ENCODE measurements at regions not wholly inside any gene's neighbourhood (a gene's known extent, or its start where the extent isn't known, plus 50 kb on each side); places are given as distances from the start of the nearest gene placed in this dataset.

DNA sequence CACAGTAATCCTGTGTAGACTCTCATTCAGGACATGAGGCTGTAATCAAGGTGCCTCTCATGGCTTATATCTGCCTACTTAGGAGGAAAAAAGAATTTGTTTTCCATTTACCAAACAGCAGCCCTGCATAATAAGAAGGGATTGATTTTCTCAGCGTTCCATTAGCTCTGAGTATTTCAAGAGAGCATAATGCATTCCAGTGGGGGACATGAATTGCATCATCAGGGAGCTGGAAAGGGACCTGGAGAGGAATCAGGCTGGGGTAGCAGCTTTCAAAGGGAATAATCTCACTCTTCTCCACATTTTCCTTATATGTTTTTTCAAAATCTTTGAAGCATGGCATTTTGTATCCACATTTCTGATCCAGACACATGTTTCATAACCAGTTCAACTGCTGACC is 150.6 kb upstream of the ANKRD28 start:
- no peak for DNase-seq (ENCODE audit: low read depth)
- H3K4me3 ChIP-seq (ENCODE audit: low read depth, low read length), result no peak overlapping the region
- TF ChIP-seq, protein P1, sequence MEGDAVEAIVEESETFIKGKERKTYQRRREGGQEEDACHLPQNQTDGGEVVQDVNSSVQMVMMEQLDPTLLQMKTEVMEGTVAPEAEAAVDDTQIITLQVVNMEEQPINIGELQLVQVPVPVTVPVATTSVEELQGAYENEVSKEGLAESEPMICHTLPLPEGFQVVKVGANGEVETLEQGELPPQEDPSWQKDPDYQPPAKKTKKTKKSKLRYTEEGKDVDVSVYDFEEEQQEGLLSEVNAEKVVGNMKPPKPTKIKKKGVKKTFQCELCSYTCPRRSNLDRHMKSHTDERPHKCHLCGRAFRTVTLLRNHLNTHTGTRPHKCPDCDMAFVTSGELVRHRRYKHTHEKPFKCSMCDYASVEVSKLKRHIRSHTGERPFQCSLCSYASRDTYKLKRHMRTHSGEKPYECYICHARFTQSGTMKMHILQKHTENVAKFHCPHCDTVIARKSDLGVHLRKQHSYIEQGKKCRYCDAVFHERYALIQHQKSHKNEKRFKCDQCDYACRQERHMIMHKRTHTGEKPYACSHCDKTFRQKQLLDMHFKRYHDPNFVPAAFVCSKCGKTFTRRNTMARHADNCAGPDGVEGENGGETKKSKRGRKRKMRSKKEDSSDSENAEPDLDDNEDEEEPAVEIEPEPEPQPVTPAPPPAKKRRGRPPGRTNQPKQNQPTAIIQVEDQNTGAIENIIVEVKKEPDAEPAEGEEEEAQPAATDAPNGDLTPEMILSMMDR (IDR thresholded peaks at IDR 0.05; ENCODE audit: low read depth, low read length, missing control alignments), result no peak

GRCh38 chr3:15952543-15953175 is 154.9 kb upstream of the ANKRD28 start:
- H3K4me3 ChIP-seq (ENCODE audit: low read depth, low read length), result no peak overlapping the region
- TF ChIP-seq, protein P1 (IDR thresholded peaks at IDR 0.05; ENCODE audit: low read depth, low read length, missing control alignments), result no peak
- no peak for DNase-seq (ENCODE audit: low read depth)

- no peak for DNase-seq (ENCODE audit: low read depth)
- TF ChIP-seq, protein P1 (IDR thresholded peaks at IDR 0.05; ENCODE audit: low read depth, low read length, missing control alignments), result peak; percentile 25
- no peak overlapping the region for H3K4me3 ChIP-seq (ENCODE audit: low read depth, low read length)
These were observed 156.1 kb upstream of the ANKRD28 start for GRCh38 chr3:15953841-15954240.

GRCh38 chr3:15955968-15956367 is 158.2 kb upstream of the ANKRD28 start:
- H3K4me3 ChIP-seq (ENCODE audit: low read depth, low read length), result no peak overlapping the region
- no peak for DNase-seq (ENCODE audit: low read depth)

DNA sequence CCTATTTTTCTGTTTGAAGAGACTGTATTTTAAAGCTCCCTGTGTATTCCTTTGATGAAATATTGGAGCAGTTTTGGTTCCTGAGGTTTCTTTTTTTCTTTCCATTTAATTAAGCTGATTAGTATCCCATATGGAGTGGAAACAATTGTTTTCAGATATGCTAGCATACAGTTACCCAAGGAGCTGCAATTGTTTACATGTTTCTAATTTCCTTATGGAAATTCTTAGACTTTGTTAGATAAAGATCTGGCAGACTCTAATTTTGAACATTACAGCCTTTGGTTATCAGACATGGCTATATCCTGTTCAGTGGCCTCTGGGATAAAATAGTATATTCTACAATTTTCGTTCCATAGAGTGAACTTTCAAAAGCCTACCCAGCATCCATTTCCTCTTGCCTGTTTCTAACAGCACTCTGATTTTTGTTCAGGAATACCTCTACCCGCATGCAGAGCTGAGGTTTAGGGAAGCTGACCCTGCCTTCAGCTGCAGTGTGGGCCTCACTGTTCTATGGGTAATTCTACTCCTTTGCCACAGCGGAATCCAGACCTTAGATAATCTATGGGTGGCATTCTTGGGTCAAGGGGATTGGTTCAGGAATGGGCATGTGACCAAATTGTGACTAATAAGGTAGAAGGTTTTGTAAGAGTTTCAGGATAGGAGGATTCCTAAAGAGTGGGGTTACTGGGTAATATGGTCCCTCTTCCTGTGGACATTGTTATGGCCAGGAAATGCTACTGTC is 161.1 kb upstream of the ANKRD28 start:
- no peak for DNase-seq (ENCODE audit: low read depth)
- no peak overlapping the region for H3K4me3 ChIP-seq (ENCODE audit: low read depth, low read length)
- TF ChIP-seq, protein P1 (IDR thresholded peaks at IDR 0.05; ENCODE audit: low read depth, low read length, missing control alignments), result no peak

More at GRCh38 chr3:15955968-15956367, 158.2 kb upstream of the ANKRD28 start:
- TF ChIP-seq, protein P1 (IDR thresholded peaks at IDR 0.05; ENCODE audit: low read depth, low read length, missing control alignments), result no peak

DNA sequence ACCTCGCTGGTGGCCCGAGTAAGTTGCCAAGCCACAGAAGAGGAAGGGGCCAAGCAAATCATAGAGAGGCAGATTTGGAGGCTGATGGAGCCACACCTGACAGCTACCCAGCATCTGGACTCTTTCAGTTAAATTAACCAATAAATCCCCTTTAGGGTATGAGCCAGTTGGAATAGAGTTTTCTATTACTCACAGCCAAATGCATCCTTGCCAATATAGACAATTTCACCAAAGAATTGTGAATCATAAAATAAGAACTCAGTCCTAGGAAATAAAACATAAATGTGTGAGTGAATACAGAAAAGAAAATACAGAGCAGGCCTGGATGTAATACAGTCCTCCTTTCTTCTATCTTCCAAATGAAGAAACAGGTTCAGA is 161.6 kb upstream of the ANKRD28 start:
- no peak for DNase-seq (ENCODE audit: low read depth)
- TF ChIP-seq, protein P1 (IDR thresholded peaks at IDR 0.05; ENCODE audit: low read depth, low read length, missing control alignments), result no peak
- H3K4me3 ChIP-seq (ENCODE audit: low read depth, low read length), result no peak overlapping the region

Measured in GM12864 (cell line).